Embryonic facial prominence (tissue), 1 donor: ENCODE measurements at regions not wholly inside any gene's neighbourhood (a gene's known extent, or its start where the extent isn't known, plus 50 kb on each side); places are given as distances from the start of the nearest gene placed in this dataset.
"Not testable (repeated sequence)": the region's sequence is repeated elsewhere in the genome, so short reads cannot be mapped to it uniquely, and the experiment has no call there.

Source experiments
- DNase-seq: peaks from one replicate; pipeline ENCODE4 v3.0.0-alpha.2; 2016; ENCODE audit errors: extremely low spot score

GRCh38 chr2:228417956-228418355, 236.5 kb upstream of the SPHKAP start:
- no peak for DNase-seq

- no peak for DNase-seq
Observed at GRCh38 chr2:228417526-228417925, 236.0 kb upstream of the SPHKAP start.

GRCh38 chr2:228410061-228410460, 228.6 kb upstream of the SPHKAP start:
- no peak for DNase-seq

- DNase-seq, result no peak
Observed at GRCh38 chr2:228409493-228409892, 228.0 kb upstream of the SPHKAP start.

- no peak for DNase-seq
Observed at GRCh38 chr2:228408529-228409227, 227.2 kb upstream of the SPHKAP start.

GRCh38 chr2:228407821-228408220, 226.3 kb upstream of the SPHKAP start:
- DNase-seq, result no peak

- no peak for DNase-seq
Observed at GRCh38 chr2:228401065-228401912, 219.8 kb upstream of the SPHKAP start.

GRCh38 chr2:228387776-228388175, 206.3 kb upstream of the SPHKAP start:
- DNase-seq, result no peak

- DNase-seq, result no peak
Observed at GRCh38 chr2:228378696-228379425, 197.4 kb upstream of the SPHKAP start.

GRCh38 chr2:228378233-228378632, 196.7 kb upstream of the SPHKAP start:
- DNase-seq, result no peak

GRCh38 chr2:228377533-228377932, 196.0 kb upstream of the SPHKAP start:
- DNase-seq, result no peak

- no peak for DNase-seq
Observed at GRCh38 chr2:228374741-228375140, 193.3 kb upstream of the SPHKAP start.

GRCh38 chr2:228373191-228373590, 191.7 kb upstream of the SPHKAP start:
- DNase-seq, result no peak

GRCh38 chr2:228372212-228372611, 190.7 kb upstream of the SPHKAP start:
- no peak for DNase-seq

- no peak for DNase-seq
Observed at GRCh38 chr2:228369400-228370031, 188.0 kb upstream of the SPHKAP start.

GRCh38 chr2:228367356-228367755, 185.9 kb upstream of the SPHKAP start:
- no peak for DNase-seq

- DNase-seq, result no peak
Observed at GRCh38 chr2:228359473-228359872, 178.0 kb upstream of the SPHKAP start.

- DNase-seq, result no peak
Observed at GRCh38 chr2:228355897-228356296, 174.4 kb upstream of the SPHKAP start.

- not testable (repeated sequence) for DNase-seq
Observed at GRCh38 chr2:228352980-228353379, 171.5 kb upstream of the SPHKAP start.

- DNase-seq, result no peak
Observed at GRCh38 chr2:228352048-228352447, 170.6 kb upstream of the SPHKAP start.

GRCh38 chr2:228348516-228349064, 167.1 kb upstream of the SPHKAP start:
- no peak for DNase-seq

GRCh38 chr2:228344531-228344930, 163.0 kb upstream of the SPHKAP start:
- DNase-seq, result no peak
